ENCODE measurements at regions not wholly inside any gene's neighbourhood (a gene's known extent, or its start where the extent isn't known, plus 50 kb on each side); places are given as distances from the start of the nearest gene placed in this dataset.

DNA sequence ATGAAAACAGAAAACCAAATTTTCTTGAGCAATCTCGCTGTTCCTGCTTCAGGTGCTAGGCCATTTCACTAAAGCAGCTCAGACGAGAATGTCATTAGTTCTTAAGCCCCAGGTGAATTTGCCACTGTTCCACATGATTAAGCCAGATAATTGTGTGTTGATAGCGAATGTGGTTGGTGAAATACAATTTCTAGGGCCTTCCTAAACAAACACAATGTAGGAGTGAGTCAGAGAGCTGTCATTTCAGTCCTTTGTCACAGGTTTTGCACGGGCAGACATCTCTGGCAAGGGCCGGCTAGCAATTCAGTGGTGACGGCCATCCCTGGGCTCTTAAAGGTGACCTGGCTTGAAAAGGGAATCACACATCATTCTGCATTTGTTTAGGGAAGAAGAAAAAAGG is 170.7 kb downstream of the TMEM182 start:
- no peak overlapping the region for H3K27ac Mint-ChIP-seq
- Histone ChIP-seq H3K9ac (ENCODE audit: extremely low read depth, low read length, poor library complexity, severe bottlenecking) (no peak overlapping the region), H3K36me3 (ENCODE audit: control insufficient read depth, insufficient read depth, low read length) (no peaks in the 10 kb centered on the region), H3K27ac (ENCODE audit: low read depth, low read length) (no peak overlapping the region), H3K4me3 (ENCODE audit: low read length) (no peak overlapping the region), H3K4me1 (ENCODE audit: control insufficient read depth, insufficient read depth, low read length) (peaks cover 11% of the 10 kb centered on the region), H3K9me3 (ENCODE audit: control insufficient read depth, low read length) (no peaks in the 10 kb centered on the region), H3K27me3 (ENCODE audit: control insufficient read depth, insufficient read depth, low read length, poor library complexity, severe bottlenecking) (no peaks in the 10 kb centered on the region)
- no peaks in the 10 kb centered on the region for H3K36me3 Mint-ChIP-seq (ENCODE audit: low read depth)
- H3K9me3 Mint-ChIP-seq: no peaks in the 10 kb centered on the region
- DNase-seq: no peak
- TF ChIP-seq, protein P1, sequence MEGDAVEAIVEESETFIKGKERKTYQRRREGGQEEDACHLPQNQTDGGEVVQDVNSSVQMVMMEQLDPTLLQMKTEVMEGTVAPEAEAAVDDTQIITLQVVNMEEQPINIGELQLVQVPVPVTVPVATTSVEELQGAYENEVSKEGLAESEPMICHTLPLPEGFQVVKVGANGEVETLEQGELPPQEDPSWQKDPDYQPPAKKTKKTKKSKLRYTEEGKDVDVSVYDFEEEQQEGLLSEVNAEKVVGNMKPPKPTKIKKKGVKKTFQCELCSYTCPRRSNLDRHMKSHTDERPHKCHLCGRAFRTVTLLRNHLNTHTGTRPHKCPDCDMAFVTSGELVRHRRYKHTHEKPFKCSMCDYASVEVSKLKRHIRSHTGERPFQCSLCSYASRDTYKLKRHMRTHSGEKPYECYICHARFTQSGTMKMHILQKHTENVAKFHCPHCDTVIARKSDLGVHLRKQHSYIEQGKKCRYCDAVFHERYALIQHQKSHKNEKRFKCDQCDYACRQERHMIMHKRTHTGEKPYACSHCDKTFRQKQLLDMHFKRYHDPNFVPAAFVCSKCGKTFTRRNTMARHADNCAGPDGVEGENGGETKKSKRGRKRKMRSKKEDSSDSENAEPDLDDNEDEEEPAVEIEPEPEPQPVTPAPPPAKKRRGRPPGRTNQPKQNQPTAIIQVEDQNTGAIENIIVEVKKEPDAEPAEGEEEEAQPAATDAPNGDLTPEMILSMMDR (conservative IDR thresholded peaks at IDR 0.05): no peak
- WGBS, 2 experiments (ENCODE audit: insufficient coverage in 1 of 2, insufficient read length in 1 of 2): 59 to 68% methylated on average over 5 to 6 of the region's 6 CpGs
- H3K27me3 Mint-ChIP-seq (ENCODE audit: insufficient read depth): no peaks in the 10 kb centered on the region
- H3K4me3 Mint-ChIP-seq: no peak overlapping the region
- peaks cover 45% of the 10 kb centered on the region for H3K4me1 Mint-ChIP-seq

DNA sequence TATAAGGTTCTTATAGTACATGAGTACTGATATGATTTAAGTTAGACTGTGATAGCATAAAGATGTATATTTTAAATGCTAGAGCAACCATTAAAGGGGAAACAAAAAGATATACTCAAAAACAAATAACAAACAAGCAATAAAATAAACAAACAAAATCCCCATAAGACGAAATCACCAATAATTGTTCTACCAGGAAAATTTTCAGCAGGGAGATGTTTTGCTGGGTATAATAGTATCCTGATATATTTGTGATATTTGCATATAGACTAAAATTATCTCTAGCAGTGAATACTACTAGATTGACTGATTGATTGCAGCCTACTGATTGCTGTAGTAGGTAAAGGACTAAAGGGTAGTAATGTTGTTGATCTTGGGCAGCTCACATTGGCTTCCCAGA is 177.4 kb downstream of the TMEM182 start:
- Histone ChIP-seq H3K27ac (ENCODE audit: low read depth, low read length) (no peak overlapping the region), H3K4me3 (ENCODE audit: low read length) (no peak overlapping the region), H3K36me3 (ENCODE audit: control insufficient read depth, insufficient read depth, low read length) (no peaks in the 10 kb centered on the region), H3K9ac (ENCODE audit: extremely low read depth, low read length, poor library complexity, severe bottlenecking) (no peak overlapping the region), H3K9me3 (ENCODE audit: control insufficient read depth, low read length) (peaks cover 14% of the 10 kb centered on the region), H3K4me1 (ENCODE audit: control insufficient read depth, insufficient read depth, low read length) (no peaks in the 10 kb centered on the region), H3K27me3 (ENCODE audit: control insufficient read depth, insufficient read depth, low read length, poor library complexity, severe bottlenecking) (no peaks in the 10 kb centered on the region)
- no peak for DNase-seq
- WGBS, 2 experiments (ENCODE audit: insufficient coverage in 1 of 2, insufficient read length in 1 of 2): 100% methylated on average over 1 of the region's 1 CpG; no CpG with 5 or more reads in 1 of the 2 experiments
- TF ChIP-seq, protein P1 (conservative IDR thresholded peaks at IDR 0.05): no peak
- Mint-ChIP-seq H3K36me3 (ENCODE audit: low read depth) (peaks cover 2% of the 10 kb centered on the region), H3K9me3 (peaks cover 14% of the 10 kb centered on the region), H3K4me3 (no peak overlapping the region), H3K4me1 (no peaks in the 10 kb centered on the region), H3K27ac (no peak overlapping the region), H3K27me3 (ENCODE audit: insufficient read depth) (no peaks in the 10 kb centered on the region)

DNA sequence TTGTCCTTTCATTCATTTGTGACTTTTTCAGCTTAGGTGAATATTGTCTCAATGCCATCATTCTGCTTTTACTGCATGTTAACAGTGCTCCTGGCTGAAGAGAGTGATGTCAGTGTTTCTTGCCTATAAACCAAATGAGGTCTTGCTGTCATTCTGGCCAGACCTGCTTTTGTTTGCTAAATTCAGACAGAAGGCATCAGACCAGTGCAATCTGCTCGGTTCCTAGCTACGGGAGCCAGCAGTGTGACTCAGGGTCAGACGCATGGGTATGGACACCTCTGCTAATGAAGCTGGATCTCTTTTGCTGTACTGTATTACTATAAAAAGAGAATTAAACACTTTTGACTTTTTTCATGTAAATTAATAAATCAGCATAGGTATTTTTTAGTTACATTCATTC is 178.9 kb downstream of the TMEM182 start:
- Mint-ChIP-seq H3K4me3 (no peak overlapping the region), H3K36me3 (ENCODE audit: low read depth) (peaks cover 2% of the 10 kb centered on the region), H3K4me1 (no peaks in the 10 kb centered on the region), H3K27me3 (ENCODE audit: insufficient read depth) (no peaks in the 10 kb centered on the region), H3K9me3 (peaks cover 14% of the 10 kb centered on the region), H3K27ac (no peak overlapping the region)
- H3K4me1 ChIP-seq (ENCODE audit: control insufficient read depth, insufficient read depth, low read length): no peaks in the 10 kb centered on the region
- TF ChIP-seq, protein P1 (conservative IDR thresholded peaks at IDR 0.05): no peak
- no peak overlapping the region for H3K27ac ChIP-seq (ENCODE audit: low read depth, low read length)
- DNase-seq: no peak
- no peak overlapping the region for H3K9ac ChIP-seq (ENCODE audit: extremely low read depth, low read length, poor library complexity, severe bottlenecking)
- peaks cover 14% of the 10 kb centered on the region for H3K9me3 ChIP-seq (ENCODE audit: control insufficient read depth, low read length)
- WGBS, 2 experiments (ENCODE audit: insufficient coverage in 1 of 2, insufficient read length in 1 of 2): 95 to 100% methylated on average over 1 to 3 of the region's 3 CpGs
- H3K4me3 ChIP-seq (ENCODE audit: low read length): no peak overlapping the region
- H3K36me3 ChIP-seq (ENCODE audit: control insufficient read depth, insufficient read depth, low read length): no peaks in the 10 kb centered on the region
- H3K27me3 ChIP-seq (ENCODE audit: control insufficient read depth, insufficient read depth, low read length, poor library complexity, severe bottlenecking): no peaks in the 10 kb centered on the region

Measured in endodermal cell (in vitro differentiated cells).